Osteocyte (in vitro differentiated cells): ENCODE measurements at regions not wholly inside any gene's neighbourhood (a gene's known extent, or its start where the extent isn't known, plus 50 kb on each side); places are given as distances from the start of the nearest gene placed in this dataset.

Experiments
- DNase-seq: peaks from one replicate; pipeline ENCODE4 v3.0.0; 2021; ENCODE audit warnings: mixed read lengths; ENCODE audit not compliant: unreplicated experiment; ENCODE audit errors: extremely low spot score
- H3K27ac Mint-ChIP-seq: one replicate; pipeline ENCODE4 v1.8.0; 2021; ENCODE audit warnings: mild to moderate bottlenecking, mixed read lengths; ENCODE audit not compliant: unreplicated experiment
- H3K27me3 Mint-ChIP-seq: one replicate; pipeline ENCODE4 v1.8.0; 2021; ENCODE audit warnings: mixed read lengths; ENCODE audit not compliant: unreplicated experiment
- H3K36me3 Mint-ChIP-seq: one replicate; pipeline ENCODE4 v1.8.0; 2021; ENCODE audit warnings: mixed read lengths; ENCODE audit not compliant: unreplicated experiment
- H3K4me1 Mint-ChIP-seq: one replicate; pipeline ENCODE4 v1.8.0; 2021; ENCODE audit warnings: mixed read lengths; ENCODE audit not compliant: unreplicated experiment
- H3K4me3 Mint-ChIP-seq: one replicate; pipeline ENCODE4 v1.8.0; 2021; ENCODE audit warnings: mild to moderate bottlenecking, moderate library complexity, mixed read lengths; ENCODE audit not compliant: unreplicated experiment
- H3K9me3 Mint-ChIP-seq: one replicate; pipeline ENCODE4 v1.8.0; 2021; ENCODE audit warnings: mixed read lengths; ENCODE audit not compliant: unreplicated experiment
- CTCF ChIP-seq: fragments of 200-600 bp; sonication (generic); IDR thresholded peaks from 2 replicates; pipeline ENCODE4 v1.5.0; 2021; ENCODE audit warnings: antibody characterized with exemption, mild to moderate bottlenecking, moderate library complexity

DNA sequence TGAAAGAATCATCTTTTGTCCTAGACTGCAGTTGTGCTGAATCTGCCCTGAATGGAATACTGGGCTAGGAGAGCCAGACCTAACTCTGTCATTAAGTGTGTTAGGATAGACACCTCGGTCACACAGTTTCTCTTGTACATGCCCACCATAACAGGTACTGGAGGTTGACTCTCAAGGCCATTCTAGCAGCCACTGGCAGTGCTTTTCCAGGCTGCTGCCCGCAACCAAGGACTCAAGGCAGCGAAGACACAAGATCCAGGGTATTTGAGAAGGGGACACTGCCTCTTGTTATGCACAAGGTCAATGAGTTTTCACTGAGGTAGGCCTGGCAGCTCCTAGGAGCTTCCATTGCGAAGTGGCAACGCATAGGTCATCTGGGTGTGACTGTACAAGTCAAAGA lies 70.6 kb upstream of the ZNF746 start:
- Mint-ChIP-seq H3K36me3 (peaks cover 59% of the 10 kb centered on the region), H3K27ac (no peak overlapping the region), H3K4me3 (no peak overlapping the region), H3K4me1 (no peaks in the 10 kb centered on the region), H3K27me3 (no peaks in the 10 kb centered on the region), H3K9me3 (peaks cover 32% of the 10 kb centered on the region)
- TF ChIP-seq CTCF, result no peak
- DNase-seq, result no peak

DNA sequence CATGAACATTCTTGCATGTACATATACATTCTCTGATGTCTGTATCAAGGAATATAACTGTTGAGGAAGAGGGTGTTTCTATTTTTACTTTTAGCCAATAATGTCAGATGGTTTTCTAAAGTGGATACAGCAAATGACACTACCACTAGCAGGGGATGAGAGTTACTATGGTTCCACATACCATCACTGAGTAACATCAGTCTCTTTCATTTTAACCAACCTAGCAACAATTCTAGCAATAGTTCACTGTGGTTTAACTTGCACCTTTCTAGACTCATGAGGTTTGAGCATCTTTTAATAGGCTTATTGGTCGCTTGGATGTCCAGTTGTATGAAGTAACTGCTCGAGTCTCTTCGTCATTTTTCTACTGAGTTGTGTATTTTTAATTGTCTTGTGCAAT lies 68.5 kb upstream of the ZNF746 start:
- no peak overlapping the region for H3K4me3 Mint-ChIP-seq
- peaks cover 62% of the 10 kb centered on the region for H3K36me3 Mint-ChIP-seq
- peaks cover 2% of the 10 kb centered on the region for H3K4me1 Mint-ChIP-seq
- H3K27ac Mint-ChIP-seq, result no peak overlapping the region
- H3K9me3 Mint-ChIP-seq, result peaks cover 32% of the 10 kb centered on the region
- no peak for DNase-seq
- H3K27me3 Mint-ChIP-seq, result no peaks in the 10 kb centered on the region
- TF ChIP-seq CTCF, result no peak

- TF ChIP-seq CTCF, result no peak
- Mint-ChIP-seq H3K27me3 (no peaks in the 10 kb centered on the region), H3K4me3 (no peak overlapping the region), H3K4me1 (peaks cover 2% of the 10 kb centered on the region), H3K27ac (no peak overlapping the region), H3K9me3 (peaks cover 29% of the 10 kb centered on the region), H3K36me3 (peaks cover 65% of the 10 kb centered on the region)
- no peak for DNase-seq
These were observed 67.4 kb upstream of the ZNF746 start for GRCh38 chr7:149565096-149565382.

- Mint-ChIP-seq H3K36me3 (peaks cover 64% of the 10 kb centered on the region), H3K4me3 (no peak overlapping the region), H3K27me3 (no peaks in the 10 kb centered on the region), H3K9me3 (peaks cover 24% of the 10 kb centered on the region), H3K27ac (no peak overlapping the region), H3K4me1 (peaks cover 2% of the 10 kb centered on the region)
- TF ChIP-seq CTCF, result no peak
- DNase-seq, result no peak
These were observed 66.9 kb upstream of the ZNF746 start for GRCh38 chr7:149564340-149565095.

DNA sequence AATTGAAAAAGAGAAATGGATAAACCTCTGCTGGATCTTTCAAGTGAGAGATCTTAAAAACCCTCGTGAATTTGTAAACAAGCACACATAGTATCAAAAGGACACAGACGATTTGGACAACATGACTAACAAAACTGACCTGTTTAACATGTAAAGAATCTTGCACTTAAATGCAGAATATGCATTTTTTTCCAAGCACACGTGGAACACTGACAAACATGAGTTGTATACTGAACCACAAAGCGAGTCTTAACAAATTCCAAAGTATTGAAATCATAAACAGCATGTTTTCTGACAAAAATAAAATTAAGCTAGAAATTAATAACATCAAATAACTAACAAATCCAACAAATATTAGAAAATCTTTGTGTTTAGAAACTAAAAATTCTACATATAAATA lies 65.0 kb upstream of the ZNF746 start:
- Mint-ChIP-seq H3K27ac (no peak overlapping the region), H3K9me3 (peaks cover 17% of the 10 kb centered on the region), H3K4me3 (no peak overlapping the region), H3K36me3 (peaks cover 50% of the 10 kb centered on the region), H3K27me3 (no peaks in the 10 kb centered on the region), H3K4me1 (peaks cover 2% of the 10 kb centered on the region)
- no peak for DNase-seq
- TF ChIP-seq CTCF, result no peak
